ENCODE measurements at regions not wholly inside any gene's neighbourhood (a gene's known extent, or its start where the extent isn't known, plus 50 kb on each side); places are given as distances from the start of the nearest gene placed in this dataset.

DNA sequence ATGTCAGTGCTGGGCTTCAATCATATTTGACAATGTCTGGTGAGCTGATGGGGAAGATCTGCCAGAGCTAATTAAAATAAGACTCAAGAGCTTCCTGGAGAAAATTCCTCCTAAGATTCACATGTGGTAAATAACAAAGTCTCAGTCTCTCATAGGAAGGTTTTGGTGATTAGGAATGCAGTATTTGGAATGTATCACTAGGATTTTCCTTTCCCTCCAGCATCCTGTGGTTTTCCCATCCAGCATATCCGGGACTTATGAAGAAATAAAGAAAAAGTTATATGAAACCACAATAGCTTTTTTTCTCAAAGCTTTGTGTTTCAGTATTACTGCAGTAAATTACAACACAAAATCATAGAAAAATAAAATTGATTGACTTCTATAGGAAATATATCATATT is 1597.1 kb downstream of the ADGRL3 start:
- Histone ChIP-seq H3K27me3 (ENCODE audit: insufficient read depth) (no peaks in the 10 kb centered on the region), H3K4me3 (no peak overlapping the region), H3K4me1 (ENCODE audit: insufficient read depth) (no peaks in the 10 kb centered on the region), H3K79me2 (replicated peaks; ENCODE audit: insufficient read depth) (no peaks in the 10 kb centered on the region), H3K9me2 (ENCODE audit: insufficient read depth) (no peaks in the 10 kb centered on the region; the same call in 1 of the 2 replicates), H3K27ac (ENCODE audit: low read depth) (no peak overlapping the region), H3K36me3 (ENCODE audit: insufficient read depth) (no peaks in the 10 kb centered on the region), H2AFZ (no peak overlapping the region), H3K4me2 (no peak overlapping the region), H3F3A (replicated peaks; ENCODE audit: low read depth) (no peaks in the 10 kb centered on the region), H4K20me1 (replicated peaks; ENCODE audit: insufficient read depth) (no peaks in the 10 kb centered on the region)
- Mint-ChIP-seq H3K27ac (no peak overlapping the region), H3K4me3 (no peak overlapping the region), H3K4me1 (no peaks in the 10 kb centered on the region), H3K36me3 (ENCODE audit: low read depth) (no peaks in the 10 kb centered on the region), H3K9me3 (no peaks in the 10 kb centered on the region), H3K27me3 (ENCODE audit: insufficient read depth, low read depth, poor library complexity) (no peaks in the 10 kb centered on the region)
- DNase-seq (ENCODE audit: low spot score), result no peak
- TF ChIP-seq, protein P1, sequence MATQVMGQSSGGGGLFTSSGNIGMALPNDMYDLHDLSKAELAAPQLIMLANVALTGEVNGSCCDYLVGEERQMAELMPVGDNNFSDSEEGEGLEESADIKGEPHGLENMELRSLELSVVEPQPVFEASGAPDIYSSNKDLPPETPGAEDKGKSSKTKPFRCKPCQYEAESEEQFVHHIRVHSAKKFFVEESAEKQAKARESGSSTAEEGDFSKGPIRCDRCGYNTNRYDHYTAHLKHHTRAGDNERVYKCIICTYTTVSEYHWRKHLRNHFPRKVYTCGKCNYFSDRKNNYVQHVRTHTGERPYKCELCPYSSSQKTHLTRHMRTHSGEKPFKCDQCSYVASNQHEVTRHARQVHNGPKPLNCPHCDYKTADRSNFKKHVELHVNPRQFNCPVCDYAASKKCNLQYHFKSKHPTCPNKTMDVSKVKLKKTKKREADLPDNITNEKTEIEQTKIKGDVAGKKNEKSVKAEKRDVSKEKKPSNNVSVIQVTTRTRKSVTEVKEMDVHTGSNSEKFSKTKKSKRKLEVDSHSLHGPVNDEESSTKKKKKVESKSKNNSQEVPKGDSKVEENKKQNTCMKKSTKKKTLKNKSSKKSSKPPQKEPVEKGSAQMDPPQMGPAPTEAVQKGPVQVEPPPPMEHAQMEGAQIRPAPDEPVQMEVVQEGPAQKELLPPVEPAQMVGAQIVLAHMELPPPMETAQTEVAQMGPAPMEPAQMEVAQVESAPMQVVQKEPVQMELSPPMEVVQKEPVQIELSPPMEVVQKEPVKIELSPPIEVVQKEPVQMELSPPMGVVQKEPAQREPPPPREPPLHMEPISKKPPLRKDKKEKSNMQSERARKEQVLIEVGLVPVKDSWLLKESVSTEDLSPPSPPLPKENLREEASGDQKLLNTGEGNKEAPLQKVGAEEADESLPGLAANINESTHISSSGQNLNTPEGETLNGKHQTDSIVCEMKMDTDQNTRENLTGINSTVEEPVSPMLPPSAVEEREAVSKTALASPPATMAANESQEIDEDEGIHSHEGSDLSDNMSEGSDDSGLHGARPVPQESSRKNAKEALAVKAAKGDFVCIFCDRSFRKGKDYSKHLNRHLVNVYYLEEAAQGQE (IDR thresholded peaks at IDR 0.05; ENCODE audit: unreplicated experiment), result no peak
- TF ChIP-seq, protein P2, sequence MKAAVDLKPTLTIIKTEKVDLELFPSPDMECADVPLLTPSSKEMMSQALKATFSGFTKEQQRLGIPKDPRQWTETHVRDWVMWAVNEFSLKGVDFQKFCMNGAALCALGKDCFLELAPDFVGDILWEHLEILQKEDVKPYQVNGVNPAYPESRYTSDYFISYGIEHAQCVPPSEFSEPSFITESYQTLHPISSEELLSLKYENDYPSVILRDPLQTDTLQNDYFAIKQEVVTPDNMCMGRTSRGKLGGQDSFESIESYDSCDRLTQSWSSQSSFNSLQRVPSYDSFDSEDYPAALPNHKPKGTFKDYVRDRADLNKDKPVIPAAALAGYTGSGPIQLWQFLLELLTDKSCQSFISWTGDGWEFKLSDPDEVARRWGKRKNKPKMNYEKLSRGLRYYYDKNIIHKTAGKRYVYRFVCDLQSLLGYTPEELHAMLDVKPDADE (IDR thresholded peaks at IDR 0.05), result no peak
- no peak for TF ChIP-seq EZH2 (IDR thresholded peaks at IDR 0.05; ENCODE audit: low read depth, unreplicated experiment)
- TF ChIP-seq POLR2AphosphoS5 (IDR thresholded peaks at IDR 0.05; ENCODE audit: low read depth), result no peak
- TF ChIP-seq, protein P3, sequence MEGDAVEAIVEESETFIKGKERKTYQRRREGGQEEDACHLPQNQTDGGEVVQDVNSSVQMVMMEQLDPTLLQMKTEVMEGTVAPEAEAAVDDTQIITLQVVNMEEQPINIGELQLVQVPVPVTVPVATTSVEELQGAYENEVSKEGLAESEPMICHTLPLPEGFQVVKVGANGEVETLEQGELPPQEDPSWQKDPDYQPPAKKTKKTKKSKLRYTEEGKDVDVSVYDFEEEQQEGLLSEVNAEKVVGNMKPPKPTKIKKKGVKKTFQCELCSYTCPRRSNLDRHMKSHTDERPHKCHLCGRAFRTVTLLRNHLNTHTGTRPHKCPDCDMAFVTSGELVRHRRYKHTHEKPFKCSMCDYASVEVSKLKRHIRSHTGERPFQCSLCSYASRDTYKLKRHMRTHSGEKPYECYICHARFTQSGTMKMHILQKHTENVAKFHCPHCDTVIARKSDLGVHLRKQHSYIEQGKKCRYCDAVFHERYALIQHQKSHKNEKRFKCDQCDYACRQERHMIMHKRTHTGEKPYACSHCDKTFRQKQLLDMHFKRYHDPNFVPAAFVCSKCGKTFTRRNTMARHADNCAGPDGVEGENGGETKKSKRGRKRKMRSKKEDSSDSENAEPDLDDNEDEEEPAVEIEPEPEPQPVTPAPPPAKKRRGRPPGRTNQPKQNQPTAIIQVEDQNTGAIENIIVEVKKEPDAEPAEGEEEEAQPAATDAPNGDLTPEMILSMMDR (conservative IDR thresholded peaks at IDR 0.05; ENCODE audit: low read depth in 2 of 2), result no peak
- no peak for TF ChIP-seq EZH2phosphoT487 (IDR thresholded peaks at IDR 0.05; ENCODE audit: unreplicated experiment)
- no peak for TF ChIP-seq ZNF114 (CRISPR knock-in tag; IDR thresholded peaks at IDR 0.05)
- ATAC-seq, result no peak

DNA sequence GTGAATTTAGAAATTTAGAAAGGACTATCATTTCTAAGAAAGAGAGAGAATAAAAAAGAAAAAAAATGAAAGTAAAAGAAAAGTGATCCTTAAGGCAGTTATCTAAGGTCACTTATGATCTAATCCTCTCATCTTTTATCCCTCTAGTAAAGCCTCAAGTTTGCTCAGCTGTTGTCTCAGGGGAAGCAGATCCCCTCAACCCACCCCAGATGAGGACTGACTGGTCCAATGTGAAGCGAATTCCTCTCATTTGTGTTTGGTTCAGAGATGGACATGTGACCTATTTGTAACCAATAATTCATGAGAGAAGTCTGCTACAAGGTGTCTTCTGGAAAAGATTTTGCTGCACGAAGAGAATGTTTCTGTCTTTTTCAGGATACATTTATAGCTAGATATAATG is 1591.3 kb downstream of the ADGRL3 start:
- Histone ChIP-seq H3K9me2 (ENCODE audit: insufficient read depth) (no peaks in the 10 kb centered on the region), H4K20me1 (replicated peaks; ENCODE audit: insufficient read depth) (no peaks in the 10 kb centered on the region), H3K27ac (ENCODE audit: low read depth) (no peak overlapping the region), H3K4me1 (ENCODE audit: insufficient read depth) (no peaks in the 10 kb centered on the region), H3K4me2 (no peak overlapping the region), H2AFZ (no peak overlapping the region), H3K27me3 (ENCODE audit: insufficient read depth) (no peaks in the 10 kb centered on the region), H3F3A (replicated peaks; ENCODE audit: low read depth) (no peaks in the 10 kb centered on the region), H3K4me3 (no peak overlapping the region), H3K79me2 (replicated peaks; ENCODE audit: insufficient read depth) (no peaks in the 10 kb centered on the region), H3K36me3 (ENCODE audit: insufficient read depth) (no peaks in the 10 kb centered on the region)
- Mint-ChIP-seq H3K4me1 (no peaks in the 10 kb centered on the region), H3K27me3 (ENCODE audit: insufficient read depth, low read depth, poor library complexity) (no peaks in the 10 kb centered on the region), H3K36me3 (ENCODE audit: low read depth) (no peaks in the 10 kb centered on the region), H3K27ac (no peak overlapping the region), H3K4me3 (no peak overlapping the region), H3K9me3 (no peaks in the 10 kb centered on the region)
- DNase-seq (ENCODE audit: low spot score) (no peak), ATAC-seq (no peak)
- TF ChIP-seq NANOG (IDR thresholded peaks at IDR 0.05; ENCODE audit: borderline replicate concordance), result no peak
- TF ChIP-seq, protein P2 (IDR thresholded peaks at IDR 0.05), result no peak
- TF ChIP-seq, protein P3 (conservative IDR thresholded peaks at IDR 0.05; ENCODE audit: low read depth in 2 of 2), result no peak
- TF ChIP-seq ZNF331 (CRISPR knock-in tag; IDR thresholded peaks at IDR 0.05; ENCODE audit: low read depth), result no peak
- TF ChIP-seq CREB1 (CRISPR knock-in tag; IDR thresholded peaks at IDR 0.05; ENCODE audit: low read depth), result no peak
- no peak for TF ChIP-seq EZH2phosphoT487 (IDR thresholded peaks at IDR 0.05; ENCODE audit: unreplicated experiment)
- TF ChIP-seq, protein P1 (IDR thresholded peaks at IDR 0.05; ENCODE audit: unreplicated experiment), result no peak
- no peak for TF ChIP-seq ZNF114 (CRISPR knock-in tag; IDR thresholded peaks at IDR 0.05)
